Neural cell (in vitro differentiated cells): ENCODE measurements at regions not wholly inside any gene's neighbourhood (a gene's known extent, or its start where the extent isn't known, plus 50 kb on each side); places are given as distances from the start of the nearest gene placed in this dataset.

ENCODE experiments used
- H2AFZ ChIP-seq: fragments of 200-600, 300-800 bp; sonication (generic), shearing (Covaris generic); 2 replicates; pipeline ENCODE4 v1.6.0; 2014; ENCODE audit warnings: low read depth, mild to moderate bottlenecking, antibody characterized with exemption, low read length, moderate library complexity
- H3F3A ChIP-seq: fragments of 200-600 bp; shearing (Covaris generic); 2 replicates; pipeline ENCODE4 v1.6.1; 2016; ENCODE audit warnings: mild to moderate bottlenecking, moderate library complexity, mixed read lengths, antibody characterized with exemption, low read length; ENCODE audit not compliant: insufficient read depth, poor library complexity, severe bottlenecking
- H3K27ac ChIP-seq: fragments of 200-600, 300-800 bp; sonication (generic), shearing (Covaris generic); 2 replicates; pipeline ENCODE4 v1.5.1; 2014; ENCODE audit warnings: mild to moderate bottlenecking, low read length, moderate library complexity
- H3K27me3 ChIP-seq: fragments of 300-800, 200-600 bp; sonication (generic), shearing (Covaris generic); 2 replicates; pipeline ENCODE4 v1.6.0; 2014; ENCODE audit warnings: mild to moderate bottlenecking, low read depth, low read length, moderate library complexity; ENCODE audit not compliant: insufficient read depth
- H3K36me3 ChIP-seq: fragments of 300-800, 200-600 bp; sonication (generic), shearing (Covaris generic); 2 replicates; pipeline ENCODE4 v1.5.1; 2014; ENCODE audit warnings: mild to moderate bottlenecking, antibody characterized with exemption, low read length, moderate library complexity; ENCODE audit not compliant: insufficient read depth
- H3K4me2 ChIP-seq: fragments of 300-800, 200-600 bp; sonication (generic), shearing (Covaris generic); 2 replicates; pipeline ENCODE4 v1.6.0; 2014; ENCODE audit warnings: mild to moderate bottlenecking, low read length
- H3K4me3 ChIP-seq: fragments of 300-800, 200-600 bp; sonication (generic), shearing (Covaris generic); 2 replicates; pipeline ENCODE4 v1.5.1; 2014; ENCODE audit warnings: mild to moderate bottlenecking, low read length, moderate library complexity
- H3K79me2 ChIP-seq: fragments of 200-600 bp; shearing (Covaris generic); replicated peaks from 2 replicates; pipeline ENCODE4 v1.6.0; 2014; ENCODE audit warnings: mild to moderate bottlenecking, low read length, moderate library complexity; ENCODE audit not compliant: insufficient read depth
- H3K9ac ChIP-seq: fragments of 300-800, 200-600 bp; sonication (generic), shearing (Covaris generic); 2 replicates; pipeline ENCODE4 v1.6.1; 2016; ENCODE audit warnings: mild to moderate bottlenecking, low read length, mixed read lengths
- H3K9me2 ChIP-seq: fragments of 200-600 bp; shearing (Covaris generic); 2 replicates; pipeline ENCODE4 v1.6.1; 2016; ENCODE audit warnings: mild to moderate bottlenecking, low read length, mixed read lengths; ENCODE audit not compliant: insufficient read depth
- H3K9me3 ChIP-seq: fragments of 200-600, 300-800 bp; sonication (generic), shearing (Covaris generic); 2 replicates; pipeline ENCODE4 v1.6.1; 2016; ENCODE audit warnings: mild to moderate bottlenecking, mixed run types, low read length, moderate library complexity, mixed read lengths
- H4K20me1 ChIP-seq: fragments of 200-600 bp; shearing (Covaris generic); 2 replicates; pipeline ENCODE4 v1.6.1; 2016; ENCODE audit warnings: mild to moderate bottlenecking, mixed run types; ENCODE audit not compliant: insufficient read depth
- EP300 ChIP-seq: fragments of 450-650 bp; conservative IDR thresholded peaks from 2 replicates; pipeline ENCODE4 v1.6.1; 2014; ENCODE audit warnings: antibody characterized with exemption, mild to moderate bottlenecking, moderate library complexity; ENCODE audit not compliant: poor library complexity, severe bottlenecking
- EZH2 ChIP-seq: fragments of 200-600, 300-800 bp; shearing (Covaris generic), sonication (generic); IDR thresholded peaks from 2 replicates; pipeline ENCODE4 v1.6.1; 2014; ENCODE audit warnings: antibody characterized with exemption, low read length, borderline replicate concordance, mild to moderate bottlenecking; ENCODE audit not compliant: insufficient read depth, poor library complexity, severe bottlenecking
- MXI1 ChIP-seq: fragments of 450-650 bp; conservative IDR thresholded peaks from 2 replicates; pipeline ENCODE4 v1.6.1; 2014; ENCODE audit warnings: antibody characterized with exemption, mild to moderate bottlenecking; ENCODE audit not compliant: poor library complexity, severe bottlenecking
- POLR2AphosphoS5 ChIP-seq: IDR thresholded peaks from 2 replicates; pipeline ENCODE4 v1.6.1; 2012
- RAD21 ChIP-seq: fragments of 450-650 bp; conservative IDR thresholded peaks from 2 replicates; pipeline ENCODE4 v1.6.1; 2014; ENCODE audit warnings: antibody characterized with exemption, mild to moderate bottlenecking, moderate library complexity
- REST ChIP-seq: IDR thresholded peaks from 2 replicates; pipeline ENCODE4 v1.6.1; 2012; ENCODE audit warnings: borderline replicate concordance
- SMC3 ChIP-seq: fragments of 450-650 bp; conservative IDR thresholded peaks from 2 replicates; pipeline ENCODE4 v1.6.1; 2014; ENCODE audit warnings: antibody characterized with exemption, mild to moderate bottlenecking, moderate library complexity; ENCODE audit not compliant: poor library complexity
- TAF1 ChIP-seq: IDR thresholded peaks from 2 replicates; pipeline ENCODE4 v1.6.1; 2012; ENCODE audit warnings: low read depth
- TF ChIP-seq, protein P1 (sequence below): fragments of 450-650 bp; IDR thresholded peaks from 2 replicates; pipeline ENCODE4 v1.5.1; 2014; ENCODE audit warnings: antibody characterized with exemption, mild to moderate bottlenecking, moderate library complexity; ENCODE audit not compliant: poor library complexity, severe bottlenecking

- Histone ChIP-seq H3F3A (no peaks in the 10 kb centered on the region), H3K4me2 (no peak overlapping the region), H3K36me3 (no peaks in the 10 kb centered on the region), H3K9ac (no peak overlapping the region), H2AFZ (no peak overlapping the region), H4K20me1 (no peaks in the 10 kb centered on the region), H3K9me3 (no peaks in the 10 kb centered on the region), H3K9me2 (no peaks in the 10 kb centered on the region), H3K27ac (no peak overlapping the region), H3K27me3 (no peaks in the 10 kb centered on the region), H3K4me3 (no peak overlapping the region), H3K79me2 (no peaks in the 10 kb centered on the region)
- TF ChIP-seq, protein P1, sequence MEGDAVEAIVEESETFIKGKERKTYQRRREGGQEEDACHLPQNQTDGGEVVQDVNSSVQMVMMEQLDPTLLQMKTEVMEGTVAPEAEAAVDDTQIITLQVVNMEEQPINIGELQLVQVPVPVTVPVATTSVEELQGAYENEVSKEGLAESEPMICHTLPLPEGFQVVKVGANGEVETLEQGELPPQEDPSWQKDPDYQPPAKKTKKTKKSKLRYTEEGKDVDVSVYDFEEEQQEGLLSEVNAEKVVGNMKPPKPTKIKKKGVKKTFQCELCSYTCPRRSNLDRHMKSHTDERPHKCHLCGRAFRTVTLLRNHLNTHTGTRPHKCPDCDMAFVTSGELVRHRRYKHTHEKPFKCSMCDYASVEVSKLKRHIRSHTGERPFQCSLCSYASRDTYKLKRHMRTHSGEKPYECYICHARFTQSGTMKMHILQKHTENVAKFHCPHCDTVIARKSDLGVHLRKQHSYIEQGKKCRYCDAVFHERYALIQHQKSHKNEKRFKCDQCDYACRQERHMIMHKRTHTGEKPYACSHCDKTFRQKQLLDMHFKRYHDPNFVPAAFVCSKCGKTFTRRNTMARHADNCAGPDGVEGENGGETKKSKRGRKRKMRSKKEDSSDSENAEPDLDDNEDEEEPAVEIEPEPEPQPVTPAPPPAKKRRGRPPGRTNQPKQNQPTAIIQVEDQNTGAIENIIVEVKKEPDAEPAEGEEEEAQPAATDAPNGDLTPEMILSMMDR = no peak
- TF ChIP-seq EZH2 (no peak), MXI1 (no peak), POLR2AphosphoS5 (no peak), TAF1 (no peak), REST (no peak), RAD21 (no peak)
These were observed 123.8 kb upstream of the SHB start for GRCh38 chr9:38192731-38193265.

DNA sequence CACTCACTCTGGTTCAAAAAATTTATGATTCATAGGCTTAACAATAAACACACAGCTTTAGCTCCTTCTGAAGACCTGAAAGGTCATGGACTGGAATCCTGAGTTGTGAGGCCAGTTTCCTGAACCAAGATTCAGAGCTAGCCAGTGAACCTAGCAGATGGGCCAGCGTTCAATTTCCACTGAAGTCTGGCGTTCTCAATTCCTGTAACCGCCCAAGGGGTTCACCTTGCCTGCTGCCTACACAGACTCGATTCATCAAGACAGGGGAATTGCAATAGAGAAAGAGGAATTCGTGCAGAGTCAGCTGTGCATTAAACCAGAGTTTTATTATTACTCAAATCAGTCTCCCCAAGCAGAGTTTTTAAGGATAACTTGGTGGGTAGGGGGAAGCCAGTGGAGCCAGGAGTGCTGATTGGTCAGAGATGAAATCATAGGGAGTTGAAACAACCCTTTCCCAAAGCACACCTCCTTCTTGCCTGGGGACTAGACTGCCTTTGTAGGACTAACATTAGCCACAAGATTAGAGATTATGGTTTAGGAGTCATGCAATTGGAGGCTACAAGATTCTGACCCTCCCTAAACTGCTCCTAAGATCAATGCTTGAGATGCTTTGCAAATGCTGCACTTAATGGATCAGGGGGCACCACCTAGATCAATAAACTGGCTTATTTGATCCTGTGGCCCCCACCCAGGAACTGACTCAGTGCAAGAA, 117.5 kb upstream of the SHB start:
- Histone ChIP-seq H3K9ac (no peak overlapping the region), H3K79me2 (no peaks in the 10 kb centered on the region), H3K27me3 (no peaks in the 10 kb centered on the region), H3K9me2 (no peaks in the 10 kb centered on the region), H4K20me1 (no peaks in the 10 kb centered on the region), H3K36me3 (no peaks in the 10 kb centered on the region), H3K4me2 (no peak overlapping the region), H2AFZ (no peak overlapping the region), H3K27ac (no peak overlapping the region), H3K4me3 (no peak overlapping the region), H3F3A (no peaks in the 10 kb centered on the region), H3K9me3 (no peaks in the 10 kb centered on the region)
- no peak for TF ChIP-seq RAD21
- TF ChIP-seq POLR2AphosphoS5 = no peak
- no peak for TF ChIP-seq MXI1
- TF ChIP-seq SMC3 = no peak
- TF ChIP-seq EZH2 = no peak
- TF ChIP-seq, protein P1 = no peak
- TF ChIP-seq TAF1 = no peak
- no peak for TF ChIP-seq REST
- TF ChIP-seq EP300 = no peak
